ENCODE measurements at regions not wholly inside any gene's neighbourhood (a gene's known extent, or its start where the extent isn't known, plus 50 kb on each side); places are given as distances from the start of the nearest gene placed in this dataset.

DNA sequence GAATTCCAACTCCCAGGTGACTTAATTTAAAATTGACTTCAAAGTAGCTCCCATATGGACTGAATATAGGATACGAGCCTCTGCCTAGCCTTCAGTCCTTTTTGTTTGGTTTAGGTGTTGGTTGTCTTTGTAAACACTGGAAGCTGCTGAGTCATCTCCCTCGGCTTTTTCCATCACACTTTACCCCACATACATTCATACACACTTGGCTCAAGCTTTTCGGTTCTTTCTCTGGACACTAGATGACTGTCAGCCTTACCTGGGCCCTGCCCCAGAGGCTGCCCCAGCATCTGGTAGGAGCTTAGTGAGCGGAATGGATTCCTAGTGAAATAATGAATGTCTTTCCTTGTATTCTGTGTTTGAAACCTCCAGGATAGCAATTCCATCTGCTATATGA lies 201.5 kb upstream of the IL12A start:
- TF ChIP-seq, protein P1, sequence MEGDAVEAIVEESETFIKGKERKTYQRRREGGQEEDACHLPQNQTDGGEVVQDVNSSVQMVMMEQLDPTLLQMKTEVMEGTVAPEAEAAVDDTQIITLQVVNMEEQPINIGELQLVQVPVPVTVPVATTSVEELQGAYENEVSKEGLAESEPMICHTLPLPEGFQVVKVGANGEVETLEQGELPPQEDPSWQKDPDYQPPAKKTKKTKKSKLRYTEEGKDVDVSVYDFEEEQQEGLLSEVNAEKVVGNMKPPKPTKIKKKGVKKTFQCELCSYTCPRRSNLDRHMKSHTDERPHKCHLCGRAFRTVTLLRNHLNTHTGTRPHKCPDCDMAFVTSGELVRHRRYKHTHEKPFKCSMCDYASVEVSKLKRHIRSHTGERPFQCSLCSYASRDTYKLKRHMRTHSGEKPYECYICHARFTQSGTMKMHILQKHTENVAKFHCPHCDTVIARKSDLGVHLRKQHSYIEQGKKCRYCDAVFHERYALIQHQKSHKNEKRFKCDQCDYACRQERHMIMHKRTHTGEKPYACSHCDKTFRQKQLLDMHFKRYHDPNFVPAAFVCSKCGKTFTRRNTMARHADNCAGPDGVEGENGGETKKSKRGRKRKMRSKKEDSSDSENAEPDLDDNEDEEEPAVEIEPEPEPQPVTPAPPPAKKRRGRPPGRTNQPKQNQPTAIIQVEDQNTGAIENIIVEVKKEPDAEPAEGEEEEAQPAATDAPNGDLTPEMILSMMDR (optimal IDR thresholded peaks at IDR 0.05 in 1 of 3, IDR thresholded peaks at IDR 0.05 in 1 of 3, conservative IDR thresholded peaks at IDR 0.05 in 1 of 3; ENCODE audit: extremely low read depth in 1 of 3, insufficient read depth in 2 of 3, low read length in 3 of 3): no peak
- TF ChIP-seq EZH2 (IDR thresholded peaks at IDR 0.05; ENCODE audit: low read length): no peak
